ENCODE measurements at regions not wholly inside any gene's neighbourhood (a gene's known extent, or its start where the extent isn't known, plus 50 kb on each side); places are given as distances from the start of the nearest gene placed in this dataset.

DNA sequence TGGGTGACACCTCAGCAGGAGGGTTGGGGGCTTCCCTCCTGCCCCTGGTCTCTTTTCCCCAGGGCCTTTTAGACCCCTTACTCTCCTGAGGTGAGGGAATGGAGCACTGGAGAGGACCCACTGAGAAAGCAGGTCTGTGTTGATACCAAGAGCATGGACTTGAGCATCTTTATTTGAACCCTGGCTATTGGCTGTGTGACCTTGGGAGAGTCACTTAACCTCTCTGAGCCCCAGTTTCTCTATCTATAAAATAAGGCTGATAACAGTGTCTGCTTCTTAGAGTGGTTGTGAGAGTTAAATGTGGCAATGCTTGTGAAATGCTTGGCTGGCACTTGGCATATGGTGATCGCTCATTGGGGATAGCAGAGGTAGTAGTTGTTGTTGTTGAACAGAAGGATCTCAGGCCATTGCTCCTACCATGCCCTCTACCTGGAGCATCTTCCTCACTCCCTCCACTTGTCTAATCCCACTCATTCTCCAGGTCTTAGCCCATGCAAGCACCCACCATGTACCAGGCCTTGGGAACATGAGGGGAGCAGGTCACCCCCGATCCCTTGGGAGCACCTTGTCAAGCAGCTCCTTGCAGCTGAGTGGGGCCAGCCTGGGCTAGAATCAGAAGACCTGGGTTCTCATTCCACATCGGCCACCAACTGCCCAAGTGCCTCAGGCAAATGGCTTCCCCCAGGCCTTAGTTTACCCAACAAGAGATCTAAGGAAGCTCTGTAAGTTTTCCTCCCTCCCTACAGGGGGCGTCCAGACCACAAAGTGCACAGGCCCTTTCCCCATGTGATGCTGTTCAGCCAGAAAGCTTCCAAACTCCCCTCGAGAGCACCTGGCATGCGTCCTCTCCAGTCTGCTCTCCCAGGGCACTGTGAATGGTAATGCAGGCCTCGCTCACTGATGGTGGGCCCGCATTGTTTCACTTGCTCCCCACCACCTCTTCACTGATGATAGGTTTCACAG is 96.7 kb downstream of the LSM3 start:
- H3K27ac ChIP-seq = no peak overlapping the region
- intact Hi-C loops (cut with DNase I) = no loop called here
- no peak for ATAC-seq

DNA sequence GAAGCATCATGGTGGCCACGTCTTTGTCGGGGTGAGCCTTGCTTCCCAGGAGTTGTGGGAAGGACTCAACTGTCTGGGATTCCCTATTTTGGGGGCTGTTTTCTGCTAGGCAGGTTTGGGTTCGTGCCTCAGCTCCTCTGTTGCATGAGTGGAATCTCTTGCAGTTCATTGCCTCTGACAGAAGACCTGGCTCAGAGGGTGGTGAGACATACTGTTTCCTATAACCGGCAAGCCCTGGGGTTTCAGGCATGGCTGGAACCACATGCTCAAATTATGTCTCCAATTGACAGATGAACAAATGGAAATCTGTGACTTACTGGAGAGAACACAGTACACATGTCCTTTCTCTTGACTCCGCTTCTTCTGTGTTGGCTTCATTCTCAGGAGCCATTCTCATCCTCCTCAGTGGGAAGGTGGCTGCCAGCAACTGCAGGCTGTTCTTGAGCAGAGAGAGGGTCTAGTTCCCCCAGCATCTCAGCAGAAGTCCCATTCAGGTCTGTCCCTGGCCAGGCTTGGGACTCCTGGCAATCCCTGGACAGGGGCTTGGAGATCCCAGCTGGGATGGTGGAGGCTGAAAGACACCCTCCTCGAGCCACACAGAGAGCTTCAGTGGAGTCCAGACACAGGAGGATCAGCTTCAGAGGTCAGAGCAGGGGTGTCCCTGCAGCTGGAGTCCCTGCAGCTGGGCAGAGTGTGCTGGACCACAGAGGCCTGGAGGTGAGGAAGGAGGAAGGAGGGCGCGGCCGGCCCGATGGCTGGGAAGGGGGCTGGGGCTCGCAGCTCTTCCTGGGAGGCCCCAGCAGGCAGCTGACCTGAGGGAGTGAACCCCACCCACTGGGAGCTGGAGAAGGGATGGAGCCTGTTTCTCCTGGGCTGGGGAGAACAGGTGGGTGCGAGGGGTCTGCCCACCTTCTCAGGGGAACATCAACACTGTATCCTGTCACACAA is 97.6 kb downstream of the LSM3 start:
- no peak for ATAC-seq
- Histone ChIP-seq H3K9me3 (no peaks in the 10 kb centered on the region), H3K4me1 (no peaks in the 10 kb centered on the region), H3K27ac (no peak overlapping the region), H3K27me3 (no peaks in the 10 kb centered on the region), H3K4me3 (no peak overlapping the region), H3K36me3 (no peaks in the 10 kb centered on the region)
- intact Hi-C loops (cut with DNase I) = no loop called here
- TF ChIP-seq, protein P1, sequence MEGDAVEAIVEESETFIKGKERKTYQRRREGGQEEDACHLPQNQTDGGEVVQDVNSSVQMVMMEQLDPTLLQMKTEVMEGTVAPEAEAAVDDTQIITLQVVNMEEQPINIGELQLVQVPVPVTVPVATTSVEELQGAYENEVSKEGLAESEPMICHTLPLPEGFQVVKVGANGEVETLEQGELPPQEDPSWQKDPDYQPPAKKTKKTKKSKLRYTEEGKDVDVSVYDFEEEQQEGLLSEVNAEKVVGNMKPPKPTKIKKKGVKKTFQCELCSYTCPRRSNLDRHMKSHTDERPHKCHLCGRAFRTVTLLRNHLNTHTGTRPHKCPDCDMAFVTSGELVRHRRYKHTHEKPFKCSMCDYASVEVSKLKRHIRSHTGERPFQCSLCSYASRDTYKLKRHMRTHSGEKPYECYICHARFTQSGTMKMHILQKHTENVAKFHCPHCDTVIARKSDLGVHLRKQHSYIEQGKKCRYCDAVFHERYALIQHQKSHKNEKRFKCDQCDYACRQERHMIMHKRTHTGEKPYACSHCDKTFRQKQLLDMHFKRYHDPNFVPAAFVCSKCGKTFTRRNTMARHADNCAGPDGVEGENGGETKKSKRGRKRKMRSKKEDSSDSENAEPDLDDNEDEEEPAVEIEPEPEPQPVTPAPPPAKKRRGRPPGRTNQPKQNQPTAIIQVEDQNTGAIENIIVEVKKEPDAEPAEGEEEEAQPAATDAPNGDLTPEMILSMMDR (IDR thresholded peaks at IDR 0.05) = no peak
- DNase-seq = no peak

More for the DNA sequence above, 96.7 kb downstream of the LSM3 start:
- Histone ChIP-seq H3K9me3 (no peaks in the 10 kb centered on the region), H3K36me3 (no peaks in the 10 kb centered on the region), H3K4me1 (no peaks in the 10 kb centered on the region), H3K27me3 (no peaks in the 10 kb centered on the region), H3K4me3 (no peak overlapping the region)
- TF ChIP-seq, protein P1 (IDR thresholded peaks at IDR 0.05) = peak; percentile 9
- no peak for DNase-seq

DNA sequence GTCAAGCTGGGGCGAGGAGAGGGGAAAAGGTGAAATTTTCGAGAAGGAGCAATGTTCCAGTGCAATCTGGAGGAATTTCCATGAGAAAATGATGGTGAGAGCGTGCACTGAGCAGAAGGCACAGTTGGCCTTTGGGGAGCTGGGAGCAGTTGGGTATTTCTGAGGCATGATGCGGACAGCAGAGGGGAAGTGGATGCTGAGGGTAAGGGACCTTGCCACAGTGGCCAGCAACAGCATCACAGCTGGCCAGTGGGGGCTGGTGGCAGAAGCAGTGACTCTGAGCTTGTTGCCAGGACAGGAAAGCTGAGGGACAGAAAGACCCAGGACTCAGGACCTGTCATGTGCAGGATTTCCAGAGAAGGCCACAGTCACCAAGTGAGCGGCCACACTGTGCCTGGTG is 98.9 kb downstream of the LSM3 start:
- no peak for DNase-seq

DNA sequence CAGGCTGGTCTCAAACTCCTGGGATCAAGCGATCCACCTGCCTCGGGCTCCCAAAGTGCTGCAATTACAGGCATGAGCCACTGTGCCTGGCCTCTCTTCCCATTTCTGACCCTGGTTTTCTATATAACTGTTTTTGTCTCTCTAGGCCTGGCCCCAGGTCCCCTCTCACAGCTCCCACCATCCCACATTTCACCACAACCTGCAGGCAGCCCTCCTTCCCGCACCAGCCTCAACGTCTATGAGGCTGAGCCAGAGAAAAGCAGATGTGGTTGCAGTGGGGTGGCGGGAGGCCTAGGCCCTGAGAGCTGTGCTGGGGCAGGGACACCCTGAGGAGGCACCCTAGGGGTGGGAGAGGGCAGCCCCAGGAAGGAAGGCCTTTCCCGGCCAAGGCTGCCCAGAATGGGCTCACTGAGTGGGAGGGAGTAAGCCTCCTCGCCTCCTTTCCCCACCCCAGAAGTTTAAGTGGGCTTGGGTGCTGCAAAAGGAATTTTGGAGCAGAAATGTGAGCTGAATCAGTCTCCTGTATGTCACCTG is 99.7 kb downstream of the LSM3 start:
- ATAC-seq (no peak), DNase-seq (no peak)
- Histone ChIP-seq H3K4me1 (no peaks in the 10 kb centered on the region), H3K4me3 (no peak overlapping the region), H3K36me3 (no peaks in the 10 kb centered on the region), H3K27me3 (no peaks in the 10 kb centered on the region), H3K9me3 (no peaks in the 10 kb centered on the region), H3K27ac (no peak overlapping the region)
- intact Hi-C loops (cut with DNase I) = no loop called here
- TF ChIP-seq, protein P1 (IDR thresholded peaks at IDR 0.05) = no peak

More for the DNA sequence above, 98.9 kb downstream of the LSM3 start:
- Histone ChIP-seq H3K27me3 (no peaks in the 10 kb centered on the region), H3K4me1 (no peaks in the 10 kb centered on the region), H3K4me3 (no peak overlapping the region), H3K9me3 (no peaks in the 10 kb centered on the region), H3K27ac (no peak overlapping the region), H3K36me3 (no peaks in the 10 kb centered on the region)
- no peak for ATAC-seq
- TF ChIP-seq, protein P1 (IDR thresholded peaks at IDR 0.05) = no peak
- intact Hi-C loops (cut with DNase I) = no loop called here

DNA sequence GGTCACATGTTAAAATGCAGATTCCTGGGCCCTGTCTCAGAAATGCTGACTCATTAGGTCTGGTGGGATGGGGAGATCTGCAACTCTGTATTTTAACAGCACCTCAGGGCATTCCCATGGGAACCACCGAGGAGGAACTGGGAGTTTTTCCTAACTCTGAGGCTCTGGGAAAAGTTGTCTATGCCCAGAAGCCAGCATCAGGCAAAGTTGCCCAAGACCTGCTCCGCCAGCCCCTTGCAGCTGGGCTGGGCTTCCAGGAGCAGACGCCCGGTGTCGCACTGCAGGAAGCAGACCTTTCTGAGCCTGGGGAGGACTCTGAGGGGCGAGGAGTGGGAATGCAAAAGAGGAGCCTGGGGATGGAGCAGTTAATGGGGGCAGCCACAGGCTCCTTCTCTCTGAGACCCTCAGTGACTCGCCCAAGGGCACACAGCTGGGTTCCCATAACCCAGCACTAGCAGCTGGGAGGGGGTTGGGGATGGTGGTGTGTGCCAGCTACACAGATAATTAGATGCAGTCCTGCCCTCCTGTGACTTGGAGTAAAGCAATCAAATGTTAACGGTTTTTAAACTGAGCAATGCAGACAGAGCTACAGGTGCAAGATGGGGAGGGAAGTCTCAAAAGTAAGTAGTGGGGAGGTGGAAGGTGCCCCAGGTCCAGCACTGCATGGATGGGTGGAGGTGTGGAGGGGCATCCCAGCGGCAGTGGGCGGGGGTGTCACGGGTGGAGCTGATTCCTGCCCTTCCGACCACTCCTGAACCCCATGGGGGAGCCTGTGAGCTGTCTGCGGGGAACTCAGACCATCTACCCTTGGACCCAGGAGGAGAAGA is 100.4 kb downstream of the LSM3 start:
- ATAC-seq = no peak
- intact Hi-C loops (cut with DNase I) = no loop called here

More for the DNA sequence above, 100.4 kb downstream of the LSM3 start:
- Histone ChIP-seq H3K4me3 (no peak overlapping the region), H3K36me3 (no peaks in the 10 kb centered on the region), H3K4me1 (peaks cover 2% of the 10 kb centered on the region), H3K27ac (no peak overlapping the region), H3K27me3 (no peaks in the 10 kb centered on the region), H3K9me3 (no peaks in the 10 kb centered on the region)
- TF ChIP-seq, protein P1 (IDR thresholded peaks at IDR 0.05) = no peak
- DNase-seq = no peak

All from upper lobe of right lung (tissue), 1 donor.